Progenitor cell of endocrine pancreas (in vitro differentiated cells): ENCODE measurements at regions not wholly inside any gene's neighbourhood (a gene's known extent, or its start where the extent isn't known, plus 50 kb on each side); places are given as distances from the start of the nearest gene placed in this dataset.

Experiments used
- DNase-seq: peaks from one replicate; pipeline ENCODE4 v3.0.0; 2021; ENCODE audit warnings: low spot score; ENCODE audit not compliant: unreplicated experiment
- H3K27ac Mint-ChIP-seq: 2 replicates; pipeline ENCODE4 v1.8.0; 2021; ENCODE audit warnings: mild to moderate bottlenecking, moderate library complexity, mixed read lengths
- H3K27me3 Mint-ChIP-seq: 2 replicates; pipeline ENCODE4 v1.8.0; 2021; ENCODE audit warnings: mixed read lengths
- H3K36me3 Mint-ChIP-seq: 2 replicates; pipeline ENCODE4 v1.8.0; 2022; ENCODE audit warnings: mixed read lengths; ENCODE audit not compliant: insufficient read depth
- H3K4me1 Mint-ChIP-seq: 2 replicates; pipeline ENCODE4 v1.8.0; 2021; ENCODE audit warnings: low read depth, mixed read lengths
- H3K4me3 Mint-ChIP-seq: 2 replicates; pipeline ENCODE4 v1.8.0; 2021; ENCODE audit warnings: low read depth, mild to moderate bottlenecking, moderate library complexity, mixed read lengths
- H3K9me3 Mint-ChIP-seq: 2 replicates; pipeline ENCODE4 v1.8.0; 2021; ENCODE audit warnings: low read depth, mixed read lengths
- CTCF ChIP-seq: fragments of 200-600 bp; sonication (generic); IDR thresholded peaks from one replicate; pipeline ENCODE4 v1.5.0; 2021; ENCODE audit warnings: antibody characterized with exemption, mild to moderate bottlenecking; ENCODE audit not compliant: unreplicated experiment

DNA sequence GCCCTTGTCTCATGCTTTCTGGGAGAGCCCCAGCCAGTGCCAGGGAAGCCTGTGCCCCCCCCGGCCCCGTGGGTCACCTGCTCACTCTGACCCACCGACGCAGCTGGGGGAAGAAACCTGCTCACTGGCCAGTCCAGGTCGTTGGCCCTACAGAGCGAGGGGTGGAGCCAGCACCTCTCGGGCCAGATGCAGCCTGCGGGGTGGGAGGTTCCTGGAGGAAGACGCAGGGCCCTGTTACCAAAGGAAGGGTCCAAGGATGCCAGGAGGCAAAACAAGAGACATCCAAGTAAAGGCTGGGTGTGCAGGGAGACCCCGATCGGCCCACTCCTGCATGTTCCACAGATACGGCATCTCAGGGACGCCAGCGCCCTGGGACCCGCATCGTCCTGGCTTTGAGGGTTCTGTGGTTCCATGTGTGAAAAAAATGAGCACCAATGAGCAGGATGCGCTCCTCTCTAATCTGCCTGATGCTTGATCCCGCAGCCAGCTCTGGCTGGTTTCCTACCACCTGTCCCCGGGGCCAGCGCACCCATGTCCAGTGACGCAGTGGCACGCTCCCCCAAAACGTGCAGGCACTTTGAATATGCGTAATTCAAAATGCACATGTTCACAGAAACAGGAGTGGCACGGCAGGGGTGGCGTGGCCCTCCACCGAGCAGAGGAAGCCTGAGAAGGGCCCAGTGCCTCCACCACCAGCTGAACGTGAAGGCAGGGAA is 66.0 kb upstream of the GALNT9 start:
- Mint-ChIP-seq H3K4me3 (no peak overlapping the region), H3K27me3 (peaks cover 47% of the 10 kb centered on the region), H3K9me3 (peaks cover 4% of the 10 kb centered on the region), H3K4me1 (peaks cover 10% of the 10 kb centered on the region), H3K36me3 (no peaks in the 10 kb centered on the region), H3K27ac (peak overlapping the region; percentile 33)
- no peak for TF ChIP-seq CTCF
- DNase-seq: no peak

DNA sequence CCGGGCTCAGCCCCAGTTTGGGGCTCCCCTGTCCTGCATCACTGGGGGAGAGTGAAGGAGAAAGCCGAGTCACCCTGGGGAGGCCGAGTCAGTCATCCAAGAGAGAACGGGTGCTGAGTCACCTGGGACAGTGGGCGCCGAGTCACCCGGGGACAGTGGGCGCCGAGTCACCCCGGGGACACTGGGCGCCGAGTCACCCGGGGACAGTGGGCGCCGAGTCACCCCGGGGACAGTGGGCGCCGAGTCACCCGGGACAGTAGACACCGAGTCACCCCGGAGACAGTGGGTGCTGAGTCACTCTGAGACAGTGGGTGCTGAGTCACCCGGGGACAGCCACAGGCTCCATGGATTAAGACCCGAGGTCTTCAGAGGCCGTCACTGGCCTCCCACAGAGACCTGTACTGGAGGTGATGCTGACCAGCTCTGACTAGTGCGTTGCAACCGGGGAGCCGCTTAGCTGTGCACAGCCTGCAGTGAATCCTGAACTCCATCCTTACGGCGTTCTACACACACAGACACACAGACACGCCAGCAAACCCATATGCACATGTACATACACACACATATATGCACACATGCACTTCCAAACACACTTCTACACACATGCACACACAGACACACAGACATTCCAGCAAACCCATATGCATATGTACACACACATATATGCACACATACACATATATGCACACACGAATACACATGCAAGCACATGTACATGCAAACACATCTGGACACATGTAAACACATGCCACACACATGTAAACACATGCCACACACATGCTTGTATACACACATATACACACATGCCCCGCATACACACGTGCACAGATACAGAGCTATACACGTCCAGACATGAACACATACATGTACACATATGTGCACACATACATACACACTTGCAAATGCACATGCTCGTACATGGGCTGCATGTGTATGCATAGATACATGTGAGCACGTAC is 64.9 kb upstream of the GALNT9 start:
- peaks cover 10% of the 10 kb centered on the region for H3K4me1 Mint-ChIP-seq
- no peaks in the 10 kb centered on the region for H3K36me3 Mint-ChIP-seq
- no peak for TF ChIP-seq CTCF
- H3K9me3 Mint-ChIP-seq: peaks cover 4% of the 10 kb centered on the region
- no peak overlapping the region for H3K4me3 Mint-ChIP-seq
- H3K27me3 Mint-ChIP-seq: peaks cover 51% of the 10 kb centered on the region
- no peak for DNase-seq
- H3K27ac Mint-ChIP-seq: no peak overlapping the region

GRCh38 chr12:132393245-132393795 is 63.9 kb upstream of the GALNT9 start:
- no peak for TF ChIP-seq CTCF
- Mint-ChIP-seq H3K4me1 (peaks cover 10% of the 10 kb centered on the region), H3K4me3 (no peak overlapping the region), H3K36me3 (no peaks in the 10 kb centered on the region), H3K27ac (no peak overlapping the region), H3K27me3 (peaks cover 60% of the 10 kb centered on the region), H3K9me3 (peaks cover 4% of the 10 kb centered on the region)
- DNase-seq: no peak

DNA sequence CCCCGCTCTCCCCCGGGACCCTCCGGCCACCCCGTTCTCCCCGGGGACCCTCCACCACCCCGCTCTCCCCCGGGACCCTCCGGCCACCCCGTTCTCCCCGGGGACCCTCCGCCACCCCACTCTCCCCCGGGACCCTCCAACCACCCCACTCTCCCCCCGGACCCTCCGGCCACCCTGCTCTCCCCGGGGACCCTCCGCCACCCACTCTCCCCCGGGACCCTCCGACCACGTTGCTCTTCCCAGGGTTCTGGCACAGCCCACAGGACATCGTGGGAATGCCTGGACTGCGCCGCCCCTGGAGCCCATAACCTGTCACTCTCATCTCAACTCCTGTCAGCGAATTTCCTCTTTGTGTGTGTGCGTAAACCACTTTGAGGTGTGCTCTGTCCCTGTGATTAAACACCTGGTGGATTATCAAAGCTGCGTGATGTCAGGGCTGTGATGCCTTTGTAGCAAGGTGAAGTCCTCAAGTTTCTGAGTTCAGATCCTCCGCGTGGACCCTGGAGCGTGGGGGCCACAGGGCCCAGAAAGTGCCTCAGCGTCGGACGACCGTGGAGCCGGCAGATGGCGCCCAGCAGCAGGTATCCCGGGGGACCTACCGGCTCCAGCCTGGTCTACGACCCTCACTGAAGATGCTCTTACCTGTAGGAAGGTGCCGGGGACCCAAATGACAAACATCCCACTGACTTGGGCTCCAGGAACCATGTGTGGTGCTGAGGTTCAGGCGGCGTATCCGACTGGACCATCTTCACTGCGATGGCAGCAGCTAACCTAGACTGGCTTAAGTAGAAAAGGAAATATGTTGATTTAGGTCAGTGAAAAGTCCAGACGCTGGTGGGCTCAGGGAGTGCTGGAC is 63.2 kb upstream of the GALNT9 start:
- Mint-ChIP-seq H3K4me3 (no peak overlapping the region), H3K4me1 (peaks cover 10% of the 10 kb centered on the region), H3K27me3 (peaks cover 61% of the 10 kb centered on the region), H3K36me3 (no peaks in the 10 kb centered on the region), H3K9me3 (peaks cover 4% of the 10 kb centered on the region), H3K27ac (no peak overlapping the region)
- no peak for DNase-seq
- no peak for TF ChIP-seq CTCF
